WTC11 (cell line): ENCODE measurements at regions not wholly inside any gene's neighbourhood (a gene's known extent, or its start where the extent isn't known, plus 50 kb on each side); places are given as distances from the start of the nearest gene placed in this dataset.

Source experiments
- ATAC-seq: fragments of 200-7000 bp; cut with Tn5 transposase; 2 replicates; pipeline ENCODE4 v1.10.0; 2021; ENCODE audit warnings: mild to moderate bottlenecking, moderate library complexity
- CTCF ChIA-PET: fragments of 300-600 bp; sonication (Branson Sonifier 250); formaldehyde crosslinking; loops from one replicate; lab custom pipeline; 2021; ENCODE audit warnings: antibody characterized with exemption; lab: Charles Lee
- POLR2A ChIA-PET: fragments of 350-600 bp; sonication (Branson Sonifier 250); formaldehyde crosslinking; loops from one replicate; lab custom pipeline; 2021; ENCODE audit warnings: antibody characterized with exemption; lab: Charles Lee
- DNase-seq: peaks from one replicate; pipeline ENCODE4 v3.0.0; 2021; ENCODE audit warnings: low spot score
- H3K27ac Mint-ChIP-seq: 2 replicates; pipeline ENCODE4 v1.8.0; 2021; ENCODE audit warnings: mixed read lengths
- H3K27me3 Mint-ChIP-seq: 2 replicates; pipeline ENCODE4 v1.8.0; 2021; ENCODE audit warnings: low read depth, mild to moderate bottlenecking, moderate library complexity, mixed read lengths
- H3K36me3 Mint-ChIP-seq: 2 replicates; pipeline ENCODE4 v1.8.0; 2021; ENCODE audit warnings: mixed read lengths
- H3K4me1 Mint-ChIP-seq: 2 replicates; pipeline ENCODE4 v1.8.0; 2022; ENCODE audit warnings: mixed read lengths
- H3K4me3 Mint-ChIP-seq: 2 replicates; pipeline ENCODE4 v1.8.0; 2021; ENCODE audit warnings: mild to moderate bottlenecking, moderate library complexity, mixed read lengths
- H3K9me3 Mint-ChIP-seq: 2 replicates; pipeline ENCODE4 v1.8.0; 2021; ENCODE audit warnings: mixed read lengths
- ARID4B ChIP-seq: sonication (generic); formaldehyde crosslinking; IDR thresholded peaks from 2 replicates; pipeline ENCODE4 v1.8.0; 2023; ENCODE audit warnings: missing genetic modification reagents, mild to moderate bottlenecking, borderline replicate concordance
- CBFB ChIP-seq: sonication (generic); formaldehyde crosslinking; IDR thresholded peaks from 2 replicates; pipeline ENCODE4 v1.8.1; 2022; ENCODE audit warnings: mild to moderate bottlenecking, low read depth, missing genetic modification reagents
- CREB1 ChIP-seq: sonication (generic); formaldehyde crosslinking; IDR thresholded peaks from 2 replicates; pipeline ENCODE4 v1.8.0; 2023; ENCODE audit warnings: mild to moderate bottlenecking, missing genetic modification reagents
- ELF4 ChIP-seq: sonication (generic); formaldehyde crosslinking; IDR thresholded peaks from 2 replicates; pipeline ENCODE4 v1.8.1; 2022; ENCODE audit warnings: low read depth, mild to moderate bottlenecking, moderate library complexity, missing genetic modification reagents
- ESRRA ChIP-seq: sonication (generic); formaldehyde crosslinking; IDR thresholded peaks from 2 replicates; pipeline ENCODE4 v1.8.1; 2022; ENCODE audit warnings: mild to moderate bottlenecking, missing genetic modification reagents, borderline replicate concordance
- ETV6 ChIP-seq: sonication (generic); formaldehyde crosslinking; IDR thresholded peaks from 2 replicates; pipeline ENCODE4 v1.8.1; 2022; ENCODE audit warnings: mild to moderate bottlenecking, missing genetic modification reagents
- FOXK1 ChIP-seq: sonication (generic); formaldehyde crosslinking; IDR thresholded peaks from 2 replicates; pipeline ENCODE4 v1.8.0; 2022; ENCODE audit warnings: mild to moderate bottlenecking, moderate library complexity, missing genetic modification reagents
- GABPB1 ChIP-seq: sonication (generic); formaldehyde crosslinking; IDR thresholded peaks from 2 replicates; pipeline ENCODE4 v1.8.1; 2023; ENCODE audit warnings: mild to moderate bottlenecking, missing genetic modification reagents
- GRHL2 ChIP-seq: fragments of 250-450 bp; sonication (Bioruptor Pico); IDR thresholded peaks from 2 replicates; pipeline ENCODE4 v1.8.0; 2022; ENCODE audit warnings: mild to moderate bottlenecking, moderate library complexity; ENCODE audit not compliant: insufficient replicate concordance, severe bottlenecking
- GTF2I ChIP-seq: fragments of 250-450 bp; sonication (Bioruptor Pico); conservative IDR thresholded peaks from 2 replicates; pipeline ENCODE4 v1.4.0; 2021; ENCODE audit warnings: mild to moderate bottlenecking
- HMGA2 ChIP-seq: fragments of 250-450 bp; sonication (Bioruptor Pico); IDR thresholded peaks from 2 replicates; pipeline ENCODE4 v1.4.0; 2021; ENCODE audit warnings: mild to moderate bottlenecking, moderate library complexity
- MXD4 ChIP-seq: fragments of 250-450 bp; sonication (Bioruptor Pico); IDR thresholded peaks from 2 replicates; pipeline ENCODE4 v1.8.0; 2021; ENCODE audit warnings: mild to moderate bottlenecking, moderate library complexity, borderline replicate concordance
- NFYB ChIP-seq: sonication (generic); formaldehyde crosslinking; conservative IDR thresholded peaks from 2 replicates; pipeline ENCODE4 v1.8.0; 2022; ENCODE audit warnings: low read depth, missing genetic modification reagents
- SMAD3 ChIP-seq: sonication (generic); formaldehyde crosslinking; IDR thresholded peaks from 2 replicates; pipeline ENCODE4 v1.8.0; 2022; ENCODE audit warnings: missing genetic modification reagents, mild to moderate bottlenecking, borderline replicate concordance
- TCF7 ChIP-seq: sonication (generic); formaldehyde crosslinking; IDR thresholded peaks from 2 replicates; pipeline ENCODE4 v1.8.0; 2022; ENCODE audit warnings: mild to moderate bottlenecking, low read depth, missing genetic modification reagents, moderate library complexity
- ZNF416 ChIP-seq: fragments of 250-450 bp; sonication (Bioruptor Pico); IDR thresholded peaks from 2 replicates; pipeline ENCODE4 v1.9.0; 2021; ENCODE audit warnings: mild to moderate bottlenecking, inconsistent platforms
- ZNF423 ChIP-seq: fragments of 250-450 bp; sonication (Bioruptor Pico); IDR thresholded peaks from 2 replicates; pipeline ENCODE4 v2.1.2; 2022; ENCODE audit warnings: mild to moderate bottlenecking, moderate library complexity
- ZNF671 ChIP-seq: fragments of 250-450 bp; sonication (Bioruptor Pico); IDR thresholded peaks from 2 replicates; pipeline ENCODE4 v1.8.0; 2021; ENCODE audit warnings: mild to moderate bottlenecking
- TF ChIP-seq, protein P1 (sequence below): sonication (generic); formaldehyde crosslinking; IDR thresholded peaks from 2 replicates; pipeline ENCODE4 v1.8.1; 2022; ENCODE audit warnings: missing genetic modification reagents, borderline replicate concordance
- TF ChIP-seq, protein P2 (sequence below): sonication (generic); formaldehyde crosslinking; IDR thresholded peaks from 2 replicates; pipeline ENCODE4 v1.8.0; 2022; ENCODE audit warnings: mild to moderate bottlenecking, missing genetic modification reagents
- TF ChIP-seq, protein P3 (sequence below): sonication (generic); formaldehyde crosslinking; IDR thresholded peaks from 2 replicates; pipeline ENCODE4 v1.8.0; 2023; ENCODE audit warnings: missing genetic modification reagents
- TF ChIP-seq, protein P4 (sequence below): sonication (generic); formaldehyde crosslinking; IDR thresholded peaks from 2 replicates; pipeline ENCODE4 v1.8.1; 2023; ENCODE audit warnings: mild to moderate bottlenecking, missing genetic modification reagents, moderate library complexity

- TF ChIP-seq, protein P1, sequence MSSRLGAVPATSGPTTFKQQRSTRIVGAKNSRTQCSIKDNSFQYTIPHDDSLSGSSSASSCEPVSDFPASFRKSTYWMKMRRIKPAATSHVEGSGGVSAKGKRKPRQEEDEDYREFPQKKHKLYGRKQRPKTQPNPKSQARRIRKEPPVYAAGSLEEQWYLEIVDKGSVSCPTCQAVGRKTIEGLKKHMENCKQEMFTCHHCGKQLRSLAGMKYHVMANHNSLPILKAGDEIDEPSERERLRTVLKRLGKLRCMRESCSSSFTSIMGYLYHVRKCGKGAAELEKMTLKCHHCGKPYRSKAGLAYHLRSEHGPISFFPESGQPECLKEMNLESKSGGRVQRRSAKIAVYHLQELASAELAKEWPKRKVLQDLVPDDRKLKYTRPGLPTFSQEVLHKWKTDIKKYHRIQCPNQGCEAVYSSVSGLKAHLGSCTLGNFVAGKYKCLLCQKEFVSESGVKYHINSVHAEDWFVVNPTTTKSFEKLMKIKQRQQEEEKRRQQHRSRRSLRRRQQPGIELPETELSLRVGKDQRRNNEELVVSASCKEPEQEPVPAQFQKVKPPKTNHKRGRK (CRISPR knock-in tag) = no peak
- TF ChIP-seq ZNF671 (CRISPR knock-in tag) = no peak
- no peak for TF ChIP-seq SMAD3 (CRISPR knock-in tag)
- TF ChIP-seq MXD4 = no peak
- TF ChIP-seq CBFB (CRISPR knock-in tag) = no peak
- no peak for TF ChIP-seq HMGA2 (CRISPR knock-in tag)
- no peak for TF ChIP-seq ZNF416
- TF ChIP-seq ELF4 = no peak
- no peak for TF ChIP-seq ETV6 (CRISPR knock-in tag)
- no peak for TF ChIP-seq GRHL2 (CRISPR knock-in tag)
Observed at GRCh38 chr5:128826275-128826674, 139.0 kb upstream of the SLC27A6 start (continued).

- Mint-ChIP-seq H3K4me3 (no peak overlapping the region), H3K9me3 (peaks cover 7% of the 10 kb centered on the region), H3K36me3 (peaks cover 3% of the 10 kb centered on the region; the same call in 1 of the 2 replicates), H3K27me3 (no peaks in the 10 kb centered on the region), H3K27ac (no peak overlapping the region), H3K4me1 (no peaks in the 10 kb centered on the region)
- ATAC-seq (no peak), DNase-seq (no peak)
- TF ChIP-seq, protein P1 (CRISPR knock-in tag) = no peak
- TF ChIP-seq ARID4B (no peak), ESRRA (no peak), CREB1 (CRISPR knock-in tag) (no peak), SMAD3 (CRISPR knock-in tag) (no peak), NFYB (no peak), GABPB1 (no peak), GTF2I (CRISPR knock-in tag) (no peak), ZNF423 (no peak), FOXK1 (CRISPR knock-in tag) (no peak), TCF7 (no peak)
- TF ChIP-seq, protein P2, sequence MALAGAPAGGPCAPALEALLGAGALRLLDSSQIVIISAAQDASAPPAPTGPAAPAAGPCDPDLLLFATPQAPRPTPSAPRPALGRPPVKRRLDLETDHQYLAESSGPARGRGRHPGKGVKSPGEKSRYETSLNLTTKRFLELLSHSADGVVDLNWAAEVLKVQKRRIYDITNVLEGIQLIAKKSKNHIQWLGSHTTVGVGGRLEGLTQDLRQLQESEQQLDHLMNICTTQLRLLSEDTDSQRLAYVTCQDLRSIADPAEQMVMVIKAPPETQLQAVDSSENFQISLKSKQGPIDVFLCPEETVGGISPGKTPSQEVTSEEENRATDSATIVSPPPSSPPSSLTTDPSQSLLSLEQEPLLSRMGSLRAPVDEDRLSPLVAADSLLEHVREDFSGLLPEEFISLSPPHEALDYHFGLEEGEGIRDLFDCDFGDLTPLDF (CRISPR knock-in tag) = no peak
- TF ChIP-seq, protein P3, sequence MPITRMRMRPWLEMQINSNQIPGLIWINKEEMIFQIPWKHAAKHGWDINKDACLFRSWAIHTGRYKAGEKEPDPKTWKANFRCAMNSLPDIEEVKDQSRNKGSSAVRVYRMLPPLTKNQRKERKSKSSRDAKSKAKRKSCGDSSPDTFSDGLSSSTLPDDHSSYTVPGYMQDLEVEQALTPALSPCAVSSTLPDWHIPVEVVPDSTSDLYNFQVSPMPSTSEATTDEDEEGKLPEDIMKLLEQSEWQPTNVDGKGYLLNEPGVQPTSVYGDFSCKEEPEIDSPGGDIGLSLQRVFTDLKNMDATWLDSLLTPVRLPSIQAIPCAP = no peak
- TF ChIP-seq, protein P4, sequence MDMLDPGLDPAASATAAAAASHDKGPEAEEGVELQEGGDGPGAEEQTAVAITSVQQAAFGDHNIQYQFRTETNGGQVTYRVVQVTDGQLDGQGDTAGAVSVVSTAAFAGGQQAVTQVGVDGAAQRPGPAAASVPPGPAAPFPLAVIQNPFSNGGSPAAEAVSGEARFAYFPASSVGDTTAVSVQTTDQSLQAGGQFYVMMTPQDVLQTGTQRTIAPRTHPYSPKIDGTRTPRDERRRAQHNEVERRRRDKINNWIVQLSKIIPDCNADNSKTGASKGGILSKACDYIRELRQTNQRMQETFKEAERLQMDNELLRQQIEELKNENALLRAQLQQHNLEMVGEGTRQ (CRISPR knock-in tag) = no peak
- POLR2A ChIA-PET = no interaction called here
- CTCF ChIA-PET = no interaction called here
Observed at GRCh38 chr5:128836571-128836970, 128.7 kb upstream of the SLC27A6 start.
